ENCODE measurements at regions not wholly inside any gene's neighbourhood (a gene's known extent, or its start where the extent isn't known, plus 50 kb on each side); places are given as distances from the start of the nearest gene placed in this dataset.

DNA sequence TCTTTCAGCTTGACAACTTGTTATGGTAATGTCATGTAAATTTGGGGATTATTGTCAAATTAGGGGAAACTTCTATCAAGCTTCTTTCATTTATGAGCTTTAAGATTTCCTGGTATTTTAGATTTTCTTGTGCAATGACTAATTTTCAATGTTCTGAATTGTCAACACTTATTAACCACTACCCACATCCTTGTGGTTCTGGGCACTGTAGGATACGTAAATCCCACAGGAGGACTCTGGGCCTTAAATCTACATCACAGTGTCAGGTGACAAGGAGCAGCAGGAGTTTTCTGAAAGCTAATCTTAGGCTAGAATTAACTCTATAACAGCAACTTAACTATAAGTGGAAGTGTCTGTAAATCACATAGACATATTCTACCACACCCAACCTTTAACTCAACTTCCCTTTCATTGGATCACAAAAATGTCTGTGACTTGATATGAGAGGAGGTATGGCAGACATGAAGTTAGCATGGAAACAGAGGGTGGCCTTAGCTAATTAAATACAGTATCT, 397.7 kb downstream of the HLX start:
- TF ChIP-seq ZNF70 (CRISPR knock-in tag; IDR thresholded peaks at IDR 0.05) (no peak), ZFP30 (CRISPR knock-in tag; IDR thresholded peaks at IDR 0.05) (no peak), ARNTL (CRISPR knock-in tag; IDR thresholded peaks at IDR 0.05; ENCODE audit: borderline replicate concordance, low read depth) (no peak), ZC3H10 (CRISPR knock-in tag; IDR thresholded peaks at IDR 0.05) (no peak), OSR1 (CRISPR knock-in tag; IDR thresholded peaks at IDR 0.05) (no peak)
- TF ChIP-seq, protein P1, sequence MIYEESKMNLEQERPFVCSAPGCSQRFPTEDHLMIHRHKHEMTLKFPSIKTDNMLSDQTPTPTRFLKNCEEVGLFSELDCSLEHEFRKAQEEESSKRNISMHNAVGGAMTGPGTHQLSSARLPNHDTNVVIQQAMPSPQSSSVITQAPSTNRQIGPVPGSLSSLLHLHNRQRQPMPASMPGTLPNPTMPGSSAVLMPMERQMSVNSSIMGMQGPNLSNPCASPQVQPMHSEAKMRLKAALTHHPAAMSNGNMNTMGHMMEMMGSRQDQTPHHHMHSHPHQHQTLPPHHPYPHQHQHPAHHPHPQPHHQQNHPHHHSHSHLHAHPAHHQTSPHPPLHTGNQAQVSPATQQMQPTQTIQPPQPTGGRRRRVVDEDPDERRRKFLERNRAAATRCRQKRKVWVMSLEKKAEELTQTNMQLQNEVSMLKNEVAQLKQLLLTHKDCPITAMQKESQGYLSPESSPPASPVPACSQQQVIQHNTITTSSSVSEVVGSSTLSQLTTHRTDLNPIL (CRISPR knock-in tag; IDR thresholded peaks at IDR 0.05; ENCODE audit: low read depth): no peak
